Fibroblast of skin of abdomen (primary cell): ENCODE measurements at regions not wholly inside any gene's neighbourhood (a gene's known extent, or its start where the extent isn't known, plus 50 kb on each side); places are given as distances from the start of the nearest gene placed in this dataset.

Experiments
- DNase-seq: peaks from one replicate; pipeline ENCODE4 v3.0.0-alpha.2; 2013

DNA sequence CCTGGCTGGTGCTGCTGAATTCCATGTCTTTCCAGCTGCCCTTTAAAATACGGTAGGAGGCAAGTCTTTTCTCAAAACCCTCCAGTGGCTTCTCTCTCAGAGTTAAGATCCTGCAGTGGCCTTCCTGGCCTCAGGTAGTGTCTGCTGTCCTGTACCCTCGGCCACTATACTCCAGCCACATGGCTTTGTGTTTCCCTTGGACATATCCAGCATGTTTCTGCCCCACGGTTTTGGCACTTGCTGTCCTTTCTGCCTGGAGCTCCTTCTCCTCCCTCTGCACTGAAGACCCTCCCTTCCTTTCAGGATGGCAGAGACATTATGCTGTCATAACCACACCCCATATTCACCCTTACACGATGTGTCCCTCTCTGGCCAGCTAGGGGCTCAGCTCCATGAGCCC, 76.5 kb upstream of the B3GAT1 start:
- DNase-seq: no peak

DNA sequence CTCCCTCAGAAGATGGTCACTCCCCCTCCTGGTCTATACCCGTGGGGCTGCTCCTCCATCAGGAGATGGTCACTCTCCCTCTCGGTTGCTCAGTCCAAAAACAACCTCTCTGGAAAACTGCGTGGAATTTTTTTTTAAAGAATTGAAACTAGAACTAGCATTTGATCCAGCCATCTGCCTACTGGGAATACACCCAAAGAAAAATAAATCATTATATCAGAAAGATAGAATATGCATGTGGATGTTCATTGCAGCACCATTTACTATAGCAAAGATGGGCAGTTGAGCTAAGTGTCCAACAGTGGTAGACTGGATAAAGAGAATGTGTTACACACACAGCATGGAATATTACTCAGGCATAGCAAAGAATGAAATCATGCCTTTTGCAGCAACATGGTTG, 75.7 kb upstream of the B3GAT1 start:
- no peak for DNase-seq

DNA sequence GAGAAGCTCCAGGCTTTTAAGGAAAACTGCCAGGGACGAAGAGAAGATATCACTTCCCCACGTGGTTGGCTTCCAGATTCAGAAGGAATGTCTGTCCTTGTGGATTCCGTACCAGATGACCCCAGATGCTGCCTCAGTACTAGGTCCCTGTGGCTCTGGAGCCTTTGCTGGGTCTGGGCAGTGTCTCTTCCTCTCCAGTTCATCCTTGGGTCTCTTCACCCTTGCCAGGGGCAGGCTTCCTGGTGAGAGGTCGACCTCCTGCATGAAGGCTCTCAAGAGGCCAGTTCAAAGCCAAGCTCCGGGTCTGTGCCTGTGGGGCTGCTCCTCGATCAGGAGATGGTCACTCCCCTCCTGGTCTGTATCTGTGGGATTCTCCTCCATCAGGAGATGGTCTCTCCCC, 74.7 kb upstream of the B3GAT1 start:
- no peak for DNase-seq

DNA sequence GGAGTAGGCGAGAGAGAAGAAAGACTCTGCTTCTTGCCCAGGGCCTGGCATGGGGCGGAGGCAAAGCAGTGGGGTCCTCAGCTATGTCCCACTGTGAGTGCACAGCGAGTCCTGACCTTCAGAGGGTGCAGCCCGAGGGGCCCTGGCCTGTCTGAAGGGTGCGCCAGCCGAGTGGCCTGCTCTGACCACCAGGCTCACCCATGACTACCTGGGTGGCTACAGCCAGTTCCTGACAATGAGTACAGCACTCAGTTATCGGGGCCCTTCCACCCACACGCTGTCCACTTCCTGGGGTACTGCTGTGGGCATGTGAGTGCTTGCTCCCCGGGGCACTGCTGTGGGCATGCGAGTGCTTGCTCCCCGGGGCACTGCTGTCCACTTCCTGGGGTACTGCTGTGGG, 74.1 kb upstream of the B3GAT1 start:
- no peak for DNase-seq

DNA sequence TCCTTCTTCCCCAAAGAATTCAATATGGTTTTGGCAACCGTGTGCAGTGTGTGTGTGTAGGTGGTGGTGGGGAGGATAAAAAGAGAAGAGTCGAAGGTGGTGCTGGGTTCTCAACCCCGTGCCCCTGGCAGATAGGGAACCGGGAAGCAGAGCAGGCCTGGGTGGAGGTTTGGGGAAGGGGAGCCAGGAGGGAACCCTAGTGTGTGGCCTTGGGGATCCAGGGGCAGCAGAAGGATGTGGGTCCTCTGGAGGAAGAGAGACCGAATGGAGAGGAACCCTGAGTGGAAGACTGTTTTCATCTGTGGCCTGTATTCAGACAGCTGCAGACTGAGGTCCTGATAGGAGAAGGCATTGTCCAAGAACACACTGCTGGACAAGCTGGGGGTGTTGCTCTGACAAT, 73.3 kb upstream of the B3GAT1 start:
- no peak for DNase-seq

DNA sequence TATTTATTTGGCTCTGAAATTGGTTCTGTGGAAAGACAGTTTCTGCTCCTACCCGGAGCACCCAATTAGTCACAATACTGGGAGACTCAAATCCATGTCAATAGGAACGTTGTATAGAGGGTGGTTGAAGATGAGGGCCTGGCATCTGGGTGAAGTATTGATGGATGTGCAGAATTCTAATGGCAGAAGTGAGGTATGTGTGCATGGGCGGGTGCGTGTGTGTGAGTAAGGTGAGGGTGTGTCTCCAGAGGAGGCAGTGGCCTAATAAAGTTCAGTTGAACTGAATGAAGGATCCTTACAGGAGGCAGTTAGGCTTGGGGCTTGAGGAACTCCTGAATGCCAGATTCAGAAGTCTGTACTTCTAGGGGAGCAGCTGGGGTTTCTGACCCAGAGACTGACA, 71.8 kb upstream of the B3GAT1 start:
- DNase-seq: no peak

DNA sequence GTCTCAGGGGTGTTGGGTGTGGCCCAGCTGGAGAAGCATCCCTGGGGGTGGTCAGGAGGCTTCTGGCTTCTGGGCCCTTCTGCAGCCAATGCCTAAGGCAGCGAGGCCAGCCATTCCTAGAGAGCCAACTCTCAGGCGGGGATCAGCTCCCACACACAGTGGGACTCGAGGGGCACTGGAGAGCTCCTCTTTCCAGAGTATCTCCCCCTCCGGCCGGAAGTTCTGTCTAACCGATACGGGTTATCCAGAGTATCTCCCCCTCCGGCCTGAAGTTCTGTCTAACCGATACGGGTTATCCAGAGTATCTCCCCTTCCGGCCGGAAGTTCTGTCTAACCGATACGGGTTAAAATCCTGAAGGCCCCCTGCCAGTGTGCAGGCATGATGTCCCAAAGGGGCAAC, 71.2 kb upstream of the B3GAT1 start:
- DNase-seq: no peak

DNA sequence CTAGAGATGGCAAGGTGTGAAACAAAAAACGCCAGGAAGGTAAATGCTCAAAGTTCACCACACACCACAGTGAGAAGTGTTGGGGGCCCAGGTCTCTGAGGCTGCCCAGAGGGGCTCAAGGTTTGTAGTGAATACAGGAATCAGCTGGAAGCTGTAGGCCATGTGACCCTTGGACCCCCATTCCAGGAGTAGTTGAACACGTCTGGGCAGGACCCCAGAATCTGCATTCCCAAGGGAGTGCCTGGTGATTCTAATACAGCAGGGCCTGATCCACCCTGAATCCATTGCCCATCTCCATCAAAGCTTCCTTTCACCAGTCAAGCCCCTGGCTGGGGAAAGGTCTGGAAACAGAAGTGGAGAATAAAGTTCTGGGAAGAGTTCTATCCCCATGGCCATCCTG, 70.8 kb upstream of the B3GAT1 start:
- no peak for DNase-seq

DNA sequence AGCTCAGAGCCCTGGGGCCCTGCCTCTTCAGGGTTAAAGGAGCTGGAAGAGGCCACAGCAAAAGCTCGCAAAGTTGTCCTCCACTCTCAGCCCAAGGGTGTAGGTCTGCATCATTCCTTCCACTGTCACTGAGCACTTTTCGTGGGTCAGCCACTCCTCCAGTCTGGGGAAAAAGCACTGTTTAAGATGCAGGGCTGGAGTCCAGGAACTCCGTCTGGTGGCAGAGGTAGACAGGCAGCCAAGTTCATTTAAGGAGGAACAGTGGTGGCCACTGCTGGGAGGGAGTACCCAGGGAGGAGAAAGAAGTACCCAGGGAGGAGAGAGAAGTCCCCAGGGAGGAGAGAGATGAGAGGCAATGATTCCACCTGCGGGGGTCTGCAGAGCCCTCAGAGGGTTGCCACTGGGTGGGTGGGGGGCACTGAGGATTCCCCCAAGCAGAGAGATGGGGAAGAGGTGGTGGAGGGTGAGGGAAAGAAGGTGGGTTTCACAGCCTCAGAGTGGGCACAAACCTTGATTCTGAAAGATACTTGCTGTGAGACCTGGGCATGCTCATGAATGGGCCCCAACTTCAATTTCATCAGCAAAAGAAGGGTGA, 70.0 kb upstream of the B3GAT1 start:
- DNase-seq: no peak

DNA sequence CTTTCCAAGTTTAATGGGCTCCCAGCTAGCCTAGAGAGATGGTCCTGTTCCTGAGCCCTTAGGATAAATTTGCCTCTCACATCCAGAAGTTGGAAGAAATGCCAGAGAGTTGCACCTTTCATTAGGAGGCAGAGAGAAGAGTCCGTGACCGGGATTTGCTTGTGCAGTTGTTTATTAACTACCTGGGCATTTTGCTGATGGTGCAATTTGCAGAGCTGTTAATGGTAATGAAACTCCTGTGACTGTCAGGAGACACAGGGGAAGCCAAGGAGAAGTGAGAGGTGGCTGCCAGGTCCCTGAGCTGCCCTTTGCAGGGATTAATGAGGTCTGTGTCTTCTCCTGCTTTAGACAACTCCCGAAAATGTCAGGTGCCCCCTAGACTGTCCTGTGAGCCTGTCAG, 69.1 kb upstream of the B3GAT1 start:
- DNase-seq: no peak

DNA sequence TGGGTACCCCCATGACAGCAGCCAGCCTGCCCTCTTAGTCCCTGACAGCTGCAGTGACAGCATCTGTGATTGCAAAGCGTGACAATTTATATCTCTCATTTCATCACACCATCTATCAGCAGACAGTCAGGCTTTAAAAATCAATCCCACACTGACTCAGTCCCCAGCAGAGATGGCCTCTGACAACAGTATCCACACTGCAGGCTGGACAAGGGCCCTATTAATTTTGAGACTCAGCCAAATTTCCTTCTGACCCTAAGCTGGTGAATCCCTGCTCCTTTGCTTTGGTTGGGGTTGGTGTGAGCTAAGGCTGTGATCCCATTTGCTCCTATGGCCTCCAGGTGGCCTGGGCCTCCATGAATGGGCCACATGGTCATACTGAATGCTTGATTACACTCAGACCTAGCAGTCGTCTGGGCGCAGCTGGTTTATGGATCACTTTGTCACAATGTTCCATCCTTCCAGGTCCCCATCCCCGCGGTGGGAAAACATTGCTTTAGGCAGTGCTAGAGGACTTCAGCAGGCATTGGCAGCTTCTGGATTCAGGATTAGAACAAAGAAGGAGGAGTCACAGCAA, 68.2 kb upstream of the B3GAT1 start:
- no peak for DNase-seq

DNA sequence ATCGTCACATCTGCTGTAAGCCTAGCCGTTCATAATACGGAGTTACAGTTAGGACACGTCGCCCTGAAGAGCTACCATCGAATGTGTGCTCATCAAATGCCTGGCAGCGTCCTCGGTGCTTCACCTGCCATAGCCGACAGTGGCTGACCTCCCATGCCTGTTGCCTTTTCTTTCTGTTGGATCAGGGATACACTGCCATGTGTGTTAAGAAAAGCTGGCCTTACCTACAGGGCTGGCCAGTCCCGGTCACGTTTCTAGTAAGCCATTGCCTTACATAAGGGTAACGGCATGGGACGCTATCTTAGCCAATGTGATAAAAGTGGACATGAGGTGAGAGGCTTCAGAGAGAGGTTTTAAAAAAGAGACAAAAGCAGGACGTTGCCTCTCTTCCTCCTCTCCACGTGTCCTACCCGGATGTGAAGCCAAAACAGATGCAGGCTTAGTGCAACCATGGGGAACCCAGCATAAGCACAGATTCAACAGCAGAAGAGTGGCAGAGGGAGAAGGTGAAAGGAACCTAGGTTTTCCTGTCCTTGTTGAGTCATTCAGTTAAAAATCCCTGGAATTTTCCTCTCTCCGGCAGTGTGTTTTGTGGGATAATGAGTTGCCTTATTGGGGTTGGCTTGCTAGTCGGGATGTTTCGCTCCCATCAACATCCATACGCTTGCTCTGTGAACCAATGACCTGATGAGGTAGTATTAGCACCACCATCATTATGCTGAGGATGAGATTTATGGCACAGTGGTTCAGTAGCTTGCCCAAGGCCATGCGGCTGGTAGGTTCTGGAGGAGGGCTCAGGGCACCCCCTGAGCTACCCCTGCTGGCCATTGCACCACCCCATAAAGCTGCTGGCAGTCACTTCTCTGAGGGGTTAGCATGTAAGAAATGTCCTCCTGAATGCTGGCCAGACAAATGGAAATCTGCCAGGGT, 67.4 kb upstream of the B3GAT1 start:
- DNase-seq: no peak

DNA sequence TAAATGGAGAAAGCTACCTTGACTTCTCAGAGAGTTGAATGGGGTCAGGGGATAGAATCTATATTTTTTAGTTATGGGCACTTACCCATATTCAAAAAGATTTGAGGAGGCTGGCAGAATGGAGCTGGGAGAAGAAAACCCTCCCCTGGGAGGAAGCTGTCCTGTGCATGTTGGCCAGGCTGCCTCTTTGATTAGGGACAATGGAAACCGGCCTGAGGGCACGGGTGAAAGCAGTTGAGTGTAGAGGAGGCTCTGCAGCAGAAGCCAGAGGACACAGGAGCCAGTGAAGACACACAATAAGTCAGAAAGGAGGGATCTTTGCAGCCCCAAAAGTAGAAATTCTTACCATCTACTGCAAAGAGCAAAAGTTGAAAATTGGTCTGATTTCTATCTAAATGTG, 66.6 kb upstream of the B3GAT1 start:
- DNase-seq: no peak

DNA sequence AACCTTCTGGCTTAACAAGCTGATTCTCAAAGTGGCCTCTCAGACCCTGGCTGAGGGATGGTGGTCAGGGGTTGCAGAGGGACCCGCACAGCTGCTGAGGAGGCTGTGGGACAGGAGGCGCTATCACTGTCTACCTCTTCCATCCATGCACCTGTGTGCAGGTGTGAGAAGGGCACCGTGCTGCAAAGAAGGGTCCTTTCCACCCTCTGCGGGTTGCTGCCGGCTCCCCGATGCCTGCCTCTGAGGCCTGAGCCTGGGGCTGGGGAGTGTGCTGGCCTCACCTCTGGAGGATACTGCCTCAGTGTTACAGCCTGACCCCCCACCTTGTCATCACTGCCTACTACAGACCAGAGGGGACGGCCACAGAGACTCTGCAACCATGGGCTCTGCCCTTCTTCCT, 66.1 kb upstream of the B3GAT1 start:
- no peak for DNase-seq

DNA sequence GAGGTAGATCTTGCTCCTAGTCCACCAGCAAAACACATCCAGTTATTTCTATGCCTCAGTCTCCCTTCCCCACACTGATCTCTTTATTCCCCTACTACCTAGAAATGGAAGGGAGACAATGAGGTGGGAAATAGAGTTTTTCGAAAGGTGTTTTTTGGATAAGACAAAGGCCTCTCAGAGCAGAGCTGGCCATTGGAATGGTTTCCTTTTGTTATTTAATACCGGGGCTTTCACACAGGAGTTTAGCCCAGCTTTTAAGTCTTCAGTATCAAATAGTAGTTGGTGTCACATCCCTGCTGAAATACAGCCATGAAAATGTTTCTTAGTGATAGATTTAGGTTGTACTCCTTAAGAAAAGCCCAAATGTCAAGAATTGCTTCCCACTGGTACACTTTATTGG, 65.4 kb upstream of the B3GAT1 start:
- no peak for DNase-seq

DNA sequence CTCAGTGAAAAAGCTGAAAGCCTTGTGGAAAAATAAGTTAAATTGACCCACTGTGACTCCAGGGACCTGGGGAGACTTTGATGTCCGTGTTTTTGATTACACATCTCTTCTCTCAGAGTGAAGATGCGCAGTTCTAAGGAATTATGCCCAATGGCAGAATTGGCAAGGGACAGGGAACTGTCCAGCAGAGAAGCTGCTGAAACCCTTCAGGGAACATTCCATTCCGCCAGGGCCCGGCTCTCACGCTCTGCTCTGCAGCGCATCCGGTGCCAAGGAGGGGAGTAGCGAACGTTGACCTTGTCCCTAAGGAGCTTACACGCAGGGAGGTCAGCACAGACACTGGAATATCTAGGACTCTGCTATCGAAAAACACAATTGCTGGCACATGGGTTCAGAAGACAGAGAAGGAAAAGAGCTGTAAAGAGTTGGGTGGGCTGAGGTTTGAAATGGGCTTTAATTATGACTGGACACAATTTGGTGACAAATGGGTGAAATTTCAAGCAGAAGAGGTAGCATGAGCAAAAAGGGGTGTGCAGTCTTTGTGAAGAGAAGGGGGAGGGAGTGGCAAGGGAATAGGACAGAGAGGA, 64.5 kb upstream of the B3GAT1 start:
- no peak for DNase-seq

DNA sequence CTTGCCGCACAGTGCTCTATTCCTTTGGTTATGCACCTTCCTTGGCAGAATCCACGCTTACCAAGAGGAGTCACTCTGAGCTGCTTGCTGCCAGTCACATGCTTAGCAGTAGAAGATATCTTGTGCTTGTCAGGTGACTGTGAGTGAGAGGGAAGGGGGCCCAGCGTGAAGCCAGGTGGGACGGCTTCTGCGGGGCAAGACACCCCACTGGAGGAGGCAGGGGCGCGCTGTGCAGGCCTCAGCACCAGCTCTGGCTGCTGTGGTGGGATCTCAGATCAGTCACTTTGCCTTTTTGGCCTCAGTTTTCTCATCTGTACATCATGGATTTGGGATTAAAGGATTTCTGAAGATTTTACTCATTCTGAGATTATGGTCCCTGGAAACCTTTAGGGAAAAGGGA, 63.9 kb upstream of the B3GAT1 start:
- no peak for DNase-seq

DNA sequence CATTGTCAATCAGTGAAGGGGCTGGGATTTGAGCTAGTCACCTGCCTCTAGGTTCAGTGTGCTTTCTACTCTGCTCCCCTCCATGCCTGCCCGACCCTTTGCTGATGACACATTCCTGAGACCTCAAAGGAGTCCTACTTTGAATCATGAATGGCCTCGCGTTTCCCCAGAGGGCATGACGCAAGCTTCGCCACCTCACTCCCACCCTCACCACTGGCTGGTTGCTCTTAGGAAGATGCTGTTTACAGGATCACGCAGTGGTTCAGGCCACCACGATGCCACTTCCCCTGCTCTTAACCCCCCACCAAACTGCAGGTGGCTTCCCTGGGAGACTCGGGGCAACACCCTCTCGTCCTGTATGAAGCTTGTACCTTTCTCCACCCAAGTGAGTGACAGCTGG, 62.9 kb upstream of the B3GAT1 start:
- DNase-seq: no peak

DNA sequence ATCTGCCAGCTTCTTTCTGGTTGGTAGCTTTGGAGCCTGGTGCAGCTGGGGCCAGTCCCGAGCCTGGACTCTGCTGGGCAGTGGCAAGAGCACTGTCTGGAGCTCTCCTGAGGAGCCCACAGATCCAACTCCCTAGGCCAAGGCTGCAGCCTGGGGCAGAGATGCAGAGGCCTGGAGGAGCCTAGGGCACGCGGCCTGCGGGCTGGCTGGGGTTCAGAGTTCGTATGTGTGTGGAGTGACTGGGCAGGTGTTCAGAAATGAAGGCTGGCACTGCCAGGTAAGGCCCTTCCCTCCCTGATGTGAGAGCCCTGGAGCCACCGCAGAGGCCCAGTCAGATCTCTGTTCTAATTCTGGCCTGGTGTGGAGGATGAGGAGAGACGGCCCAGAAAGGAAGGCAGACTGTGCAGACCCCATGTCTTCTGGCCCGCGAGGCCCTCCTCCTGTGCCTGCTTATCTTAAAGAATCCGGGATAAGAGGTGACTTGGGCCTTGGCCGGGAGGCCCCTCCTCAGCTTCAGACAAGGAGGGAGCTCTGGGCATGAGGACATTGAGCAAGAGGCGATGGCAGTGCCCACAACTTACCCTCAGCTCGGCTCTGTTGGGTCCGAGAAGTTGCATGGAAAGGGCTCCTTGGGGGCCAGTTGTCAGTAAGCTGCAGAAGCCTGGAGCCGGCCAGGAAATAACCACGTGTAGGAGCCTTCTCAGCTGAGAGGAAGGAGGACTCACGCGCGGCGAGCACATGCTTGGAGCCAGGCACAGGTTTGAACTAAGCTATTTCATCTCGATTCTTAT, 62.2 kb upstream of the B3GAT1 start:
- DNase-seq: no peak

DNA sequence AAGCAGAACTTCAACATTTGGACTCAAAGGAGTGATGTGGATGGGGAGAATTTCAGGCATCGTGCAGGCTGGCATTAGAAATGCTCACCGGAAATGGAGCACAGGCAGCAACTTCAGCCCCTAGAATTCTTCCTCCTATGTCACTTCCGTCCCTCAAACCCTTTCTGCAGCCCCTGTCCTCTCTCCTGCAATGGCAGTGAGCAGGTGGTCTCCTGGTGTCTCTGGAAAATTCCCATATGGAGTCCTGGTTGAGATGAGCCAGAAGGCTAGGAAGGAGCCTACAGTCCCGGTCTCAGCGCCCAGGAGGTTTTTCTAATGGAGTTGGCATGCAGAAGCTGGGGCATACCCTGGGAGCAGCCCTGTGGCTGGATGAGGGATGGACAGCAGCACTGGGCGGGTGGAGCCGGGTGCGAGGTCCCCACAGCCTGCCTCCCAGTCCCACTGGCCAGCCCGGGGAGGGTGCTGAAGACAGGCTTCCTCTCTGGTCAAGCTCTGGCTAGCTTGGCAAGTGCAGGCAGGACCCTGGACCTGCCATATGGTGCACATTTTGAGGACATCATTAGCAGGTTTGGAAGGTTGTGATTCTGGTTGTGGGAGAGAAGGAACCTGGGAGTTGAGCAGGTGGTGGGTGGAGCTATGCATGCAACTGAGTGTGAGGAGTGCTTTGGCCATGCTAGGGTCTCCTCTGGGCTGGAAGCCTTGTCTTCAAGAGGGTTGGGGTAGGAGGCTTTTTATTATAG, 59.8 kb upstream of the B3GAT1 start:
- no peak for DNase-seq

DNA sequence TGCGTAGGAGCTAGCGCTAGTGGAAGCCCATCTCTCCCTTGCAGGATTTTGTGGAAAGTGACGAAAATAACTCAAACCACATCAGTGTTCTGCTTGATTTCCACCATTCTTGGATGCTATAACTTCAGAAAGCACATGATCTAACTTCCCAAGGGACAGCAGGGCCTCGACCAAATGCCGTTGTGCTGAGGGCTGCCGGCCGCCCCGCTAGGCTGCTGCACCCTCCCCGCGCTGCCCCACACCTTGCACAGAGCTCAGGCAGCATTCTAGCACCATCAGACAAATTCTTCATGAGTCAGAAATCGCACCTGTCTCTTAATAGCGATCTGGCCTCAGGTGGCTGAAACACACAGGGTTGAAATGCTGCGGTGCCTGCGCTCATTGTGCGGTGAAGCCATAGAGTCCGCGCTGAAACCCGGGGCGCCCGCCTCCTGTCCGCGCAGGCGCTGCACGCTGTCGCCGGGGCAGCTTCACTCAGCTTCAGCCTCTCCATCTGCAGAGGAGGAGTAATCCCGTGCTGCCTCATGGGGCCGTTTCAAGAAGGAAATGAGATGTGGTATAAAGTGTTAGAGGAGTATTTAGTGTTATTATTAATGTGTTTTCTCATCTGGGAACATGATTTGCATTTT, 59.2 kb upstream of the B3GAT1 start:
- DNase-seq: no peak

DNA sequence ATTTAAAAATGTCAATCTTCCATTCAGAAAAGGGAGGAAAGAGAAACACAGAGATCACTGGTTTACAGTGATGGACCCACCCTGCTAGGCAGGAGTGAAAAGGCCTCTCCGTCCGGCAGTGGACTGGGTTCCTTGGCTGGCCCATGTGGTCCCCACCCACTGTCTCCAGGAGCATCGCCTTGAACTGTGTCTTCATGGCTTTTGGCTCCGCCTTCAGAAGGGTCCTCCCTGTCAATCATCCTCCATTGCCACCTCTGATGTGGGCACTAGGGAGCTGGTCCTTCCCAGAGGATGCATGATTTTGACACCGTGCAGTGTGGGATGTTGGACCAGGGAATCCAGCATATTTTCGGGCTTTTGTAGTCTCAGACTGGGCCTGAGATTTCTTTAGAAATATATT, 58.2 kb upstream of the B3GAT1 start:
- DNase-seq: no peak
